ENCODE measurements at regions not wholly inside any gene's neighbourhood (a gene's known extent, or its start where the extent isn't known, plus 50 kb on each side); places are given as distances from the start of the nearest gene placed in this dataset.

DNA sequence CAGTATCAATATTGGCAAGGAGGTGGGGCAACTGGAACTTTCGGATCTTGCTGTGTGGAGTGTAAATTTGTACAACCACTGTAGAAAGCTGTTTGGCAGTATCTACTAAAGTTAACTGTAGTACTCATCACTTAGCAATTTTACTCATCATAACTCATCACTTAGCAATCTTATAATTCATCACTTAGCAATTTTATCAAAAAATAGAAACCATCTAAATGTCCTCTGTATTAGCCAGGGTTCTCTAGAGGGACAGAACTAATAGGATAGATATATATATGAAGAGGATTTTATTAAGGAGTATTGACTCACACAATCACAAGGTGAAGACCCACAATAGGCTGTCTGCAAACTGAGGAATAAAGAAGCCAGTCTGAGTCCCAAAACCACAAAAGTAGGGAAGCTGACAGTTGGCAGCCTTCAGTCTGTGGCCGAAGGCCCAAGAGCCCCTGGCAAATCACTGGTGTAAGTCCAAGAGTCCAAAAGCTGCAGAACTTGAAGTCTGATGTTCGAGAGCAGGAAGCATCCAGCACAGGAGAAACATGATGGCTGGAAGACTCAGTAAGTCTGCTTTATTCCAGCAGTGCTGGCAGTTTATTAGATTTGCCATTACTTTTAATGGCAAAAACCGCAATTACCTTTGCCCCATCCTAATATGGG is 92.9 kb upstream of the USP47 start:
- Mint-ChIP-seq H3K9me3 (no peaks in the 10 kb centered on the region), H3K27me3 (ENCODE audit: insufficient read depth) (peaks cover 30% of the 10 kb centered on the region), H3K27ac (no peak overlapping the region), H3K4me3 (no peak overlapping the region), H3K4me1 (ENCODE audit: low read depth) (no peaks in the 10 kb centered on the region), H3K36me3 (ENCODE audit: low read depth) (no peaks in the 10 kb centered on the region)
- intact Hi-C loops (cut with micrococcal nuclease) = no loop called here
- no peak for DNase-seq (ENCODE audit: low spot score)

DNA sequence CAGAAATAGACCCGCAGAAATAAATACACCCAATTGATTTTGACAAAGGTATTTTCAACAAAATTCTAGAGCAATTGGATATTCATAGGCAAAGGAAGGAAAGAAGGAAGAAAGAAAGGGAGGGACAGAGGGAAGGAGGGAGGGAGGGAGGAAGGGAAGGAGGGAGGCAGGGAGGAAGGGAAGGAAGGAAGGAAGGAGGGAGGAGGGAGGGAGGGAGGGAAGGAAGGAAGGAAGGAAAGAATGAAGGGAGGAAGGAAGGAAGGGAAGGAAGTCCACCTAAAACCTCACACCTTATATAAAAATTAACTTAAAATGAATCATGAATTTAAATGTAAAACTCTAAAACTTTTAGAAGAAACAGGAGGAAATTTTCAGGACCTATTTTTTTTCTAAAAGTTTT is 94.2 kb upstream of the USP47 start:
- intact Hi-C loops (cut with micrococcal nuclease) = no loop called here
- no peak for DNase-seq (ENCODE audit: low spot score)
- H3K36me3 Mint-ChIP-seq (ENCODE audit: low read depth) = no peaks in the 10 kb centered on the region
- no peaks in the 10 kb centered on the region for H3K4me1 Mint-ChIP-seq (ENCODE audit: low read depth)
- no peaks in the 10 kb centered on the region for H3K9me3 Mint-ChIP-seq
- H3K27ac Mint-ChIP-seq = no peak overlapping the region
- H3K27me3 Mint-ChIP-seq (ENCODE audit: insufficient read depth) = peaks cover 27% of the 10 kb centered on the region
- H3K4me3 Mint-ChIP-seq = no peak overlapping the region

DNA sequence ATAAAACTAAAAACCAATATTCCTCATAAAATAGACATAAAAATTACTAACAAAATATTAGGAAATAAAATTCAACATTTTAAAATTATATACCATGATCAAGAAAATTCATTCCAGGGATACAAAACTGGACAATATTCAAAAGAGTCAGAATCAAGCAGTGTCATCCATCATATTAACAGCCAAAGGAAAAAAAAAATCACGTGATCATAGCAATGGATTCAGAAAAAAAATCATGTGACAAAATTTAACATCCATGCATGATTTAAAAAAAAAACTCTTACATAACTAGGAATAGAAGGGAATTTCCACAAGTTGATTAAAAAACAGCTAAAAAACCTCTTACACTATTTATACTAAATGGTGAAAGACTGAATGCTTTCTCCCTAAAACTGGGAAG is 95.3 kb upstream of the USP47 start:
- H3K27me3 Mint-ChIP-seq (ENCODE audit: insufficient read depth) = peaks cover 25% of the 10 kb centered on the region
- H3K27ac Mint-ChIP-seq = no peak overlapping the region
- intact Hi-C loops (cut with micrococcal nuclease) = no loop called here
- H3K4me1 Mint-ChIP-seq (ENCODE audit: low read depth) = no peaks in the 10 kb centered on the region
- DNase-seq (ENCODE audit: low spot score) = no peak
- H3K4me3 Mint-ChIP-seq = no peak overlapping the region
- H3K9me3 Mint-ChIP-seq = no peaks in the 10 kb centered on the region
- H3K36me3 Mint-ChIP-seq (ENCODE audit: low read depth) = no peaks in the 10 kb centered on the region

DNA sequence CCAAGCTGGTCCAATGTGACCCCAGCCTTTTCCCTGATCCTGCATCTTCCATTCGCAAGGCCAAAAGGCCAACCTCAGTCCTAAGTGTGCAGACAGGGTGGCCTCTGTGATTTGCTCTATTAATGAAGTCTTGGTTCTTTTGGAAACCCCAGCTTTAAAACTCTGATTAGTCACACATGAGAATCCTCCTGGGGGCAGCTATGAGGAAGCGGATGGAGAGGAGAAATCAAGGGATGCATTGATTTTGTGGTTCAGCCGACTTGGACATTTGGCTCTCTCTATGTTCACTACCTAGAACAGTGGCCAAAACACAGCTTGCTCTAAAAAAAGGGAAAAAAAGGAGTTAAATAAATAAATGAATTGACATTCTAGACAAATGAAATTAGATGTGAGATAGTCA is 98.6 kb upstream of the USP47 start:
- intact Hi-C loops (cut with micrococcal nuclease) = no loop called here
- no peak for DNase-seq (ENCODE audit: low spot score)
- Mint-ChIP-seq H3K36me3 (ENCODE audit: low read depth) (no peaks in the 10 kb centered on the region), H3K9me3 (no peaks in the 10 kb centered on the region), H3K4me1 (ENCODE audit: low read depth) (no peaks in the 10 kb centered on the region), H3K27me3 (ENCODE audit: insufficient read depth) (peaks cover 12% of the 10 kb centered on the region), H3K27ac (no peak overlapping the region), H3K4me3 (no peak overlapping the region)

DNA sequence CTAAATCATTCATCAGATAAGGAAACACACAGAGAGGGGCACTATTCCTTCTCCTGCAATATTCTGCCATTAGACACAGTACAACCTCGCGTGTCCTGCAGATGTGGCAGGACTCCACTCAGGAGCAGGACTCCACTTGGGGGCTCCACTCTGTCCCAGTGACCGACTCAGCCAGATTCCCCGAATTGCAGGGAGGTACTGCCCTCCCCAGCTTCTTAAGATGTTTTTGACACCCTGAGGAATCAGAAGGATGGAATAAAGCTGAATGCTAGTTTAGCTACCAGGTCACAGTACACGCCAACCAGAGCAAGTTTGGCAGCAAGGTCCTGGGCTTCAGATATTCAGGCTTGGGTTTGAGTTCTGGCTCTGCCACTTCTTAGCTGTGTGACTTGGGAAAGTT is 99.3 kb upstream of the USP47 start:
- Mint-ChIP-seq H3K4me3 (no peak overlapping the region), H3K27ac (no peak overlapping the region), H3K36me3 (ENCODE audit: low read depth) (no peaks in the 10 kb centered on the region), H3K4me1 (ENCODE audit: low read depth) (no peaks in the 10 kb centered on the region), H3K9me3 (no peaks in the 10 kb centered on the region), H3K27me3 (ENCODE audit: insufficient read depth) (peaks cover 8% of the 10 kb centered on the region)
- intact Hi-C loops (cut with micrococcal nuclease) = no loop called here
- no peak for DNase-seq (ENCODE audit: low spot score)

DNA sequence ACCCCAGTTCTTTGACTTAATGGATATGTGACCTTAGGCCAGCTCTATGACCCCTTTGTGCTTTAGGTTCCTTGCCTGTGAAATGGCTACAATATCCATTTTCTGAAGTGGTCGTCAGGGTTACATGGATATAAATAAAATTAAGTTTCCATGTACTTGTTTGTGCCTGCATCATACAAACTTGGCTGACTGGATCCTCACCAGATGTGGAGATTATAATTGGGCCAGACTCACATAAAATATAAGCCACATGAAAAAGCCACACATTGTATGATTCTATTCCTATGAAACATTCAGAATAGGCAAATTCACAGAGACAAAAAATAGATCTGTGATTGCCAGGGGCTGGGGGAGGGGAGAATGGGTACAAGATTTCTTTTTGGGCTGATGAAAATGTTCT is 100.9 kb upstream of the USP47 start:
- Mint-ChIP-seq H3K4me3 (no peak overlapping the region), H3K36me3 (ENCODE audit: low read depth) (no peaks in the 10 kb centered on the region), H3K9me3 (no peaks in the 10 kb centered on the region), H3K4me1 (ENCODE audit: low read depth) (no peaks in the 10 kb centered on the region), H3K27me3 (ENCODE audit: insufficient read depth) (peaks cover 8% of the 10 kb centered on the region), H3K27ac (no peak overlapping the region)
- DNase-seq (ENCODE audit: low spot score) = no peak
- intact Hi-C loops (cut with micrococcal nuclease) = no loop called here

DNA sequence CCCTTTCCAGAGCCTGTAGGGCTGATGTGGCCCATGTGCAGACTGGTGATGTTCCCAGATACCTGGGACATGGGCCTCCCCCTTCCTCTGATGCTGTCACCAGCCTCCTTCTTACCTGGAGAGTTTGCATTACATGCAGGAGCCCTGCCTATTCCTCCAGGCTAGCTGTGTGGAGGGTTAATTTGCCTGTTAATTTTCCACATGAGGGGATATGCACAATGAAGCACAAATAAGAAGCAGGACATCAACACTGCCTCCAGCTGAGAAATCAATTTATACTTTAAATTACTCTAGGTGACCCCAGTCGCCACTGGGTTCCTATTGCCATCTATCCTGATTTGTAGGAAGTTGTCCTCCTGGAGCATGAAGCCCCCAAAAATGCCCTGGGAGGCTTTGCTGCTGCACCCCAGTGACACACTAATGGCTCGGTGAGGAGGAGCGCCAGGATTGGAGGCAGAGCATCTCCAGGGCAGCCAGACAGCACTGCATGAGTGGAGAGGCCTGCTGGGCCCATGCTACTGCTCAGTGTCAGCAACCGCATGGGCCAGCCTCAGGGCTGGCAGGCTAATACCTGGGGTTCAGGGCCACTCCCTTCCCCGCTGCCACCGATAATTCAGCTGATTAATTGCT is 101.6 kb upstream of the USP47 start:
- Mint-ChIP-seq H3K36me3 (ENCODE audit: low read depth) (no peaks in the 10 kb centered on the region), H3K27ac (no peak overlapping the region), H3K4me1 (ENCODE audit: low read depth) (no peaks in the 10 kb centered on the region), H3K27me3 (ENCODE audit: insufficient read depth) (peaks cover 5% of the 10 kb centered on the region), H3K9me3 (no peaks in the 10 kb centered on the region), H3K4me3 (no peak overlapping the region)
- intact Hi-C loops (cut with micrococcal nuclease) = no loop called here
- DNase-seq (ENCODE audit: low spot score) = no peak

DNA sequence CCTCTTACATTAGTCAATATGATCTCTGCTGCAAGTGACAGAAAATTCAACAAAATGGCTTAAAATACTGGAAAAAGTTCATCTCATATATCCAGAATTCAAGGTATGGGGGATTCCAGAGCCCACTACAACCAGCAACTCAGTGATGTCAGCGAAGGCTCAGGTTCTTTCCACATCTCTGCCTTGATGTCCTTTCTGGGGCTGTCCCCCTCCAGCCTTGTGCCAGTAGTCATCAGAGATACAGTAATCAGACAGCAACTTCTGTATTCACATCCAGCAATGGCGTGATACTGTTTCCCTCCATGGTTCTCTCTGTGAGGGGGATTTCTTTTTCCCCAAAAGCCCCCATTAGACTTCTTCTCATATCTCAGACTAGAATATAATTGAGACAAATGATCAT is 103.4 kb upstream of the USP47 start:
- H3K4me1 Mint-ChIP-seq (ENCODE audit: low read depth) = no peaks in the 10 kb centered on the region
- no peaks in the 10 kb centered on the region for H3K9me3 Mint-ChIP-seq
- H3K27me3 Mint-ChIP-seq (ENCODE audit: insufficient read depth) = peaks cover 7% of the 10 kb centered on the region
- no peak overlapping the region for H3K4me3 Mint-ChIP-seq
- DNase-seq (ENCODE audit: low spot score) = no peak
- no peaks in the 10 kb centered on the region for H3K36me3 Mint-ChIP-seq (ENCODE audit: low read depth)
- intact Hi-C loops (cut with micrococcal nuclease) = no loop called here
- no peak overlapping the region for H3K27ac Mint-ChIP-seq

DNA sequence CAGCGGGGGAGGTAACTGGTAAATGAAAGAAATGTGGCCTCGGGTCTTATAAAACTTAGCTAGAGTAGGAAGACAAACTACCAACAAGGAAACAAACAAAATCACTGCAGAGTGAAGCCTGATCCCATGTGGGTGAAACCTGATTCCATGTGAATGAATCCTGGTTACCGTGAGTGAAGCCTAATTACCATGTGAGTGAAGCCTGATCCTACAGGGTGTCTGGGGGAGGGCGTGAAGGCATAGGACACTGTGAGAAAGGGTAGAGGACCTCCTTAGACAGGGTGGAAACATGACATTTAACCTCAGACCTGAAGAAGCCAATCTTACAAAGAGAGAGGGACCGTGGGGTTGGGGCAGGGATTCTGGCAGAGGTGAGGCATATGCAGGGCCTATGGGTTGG is 106.2 kb upstream of the USP47 start:
- H3K27ac Mint-ChIP-seq = no peak overlapping the region
- H3K27me3 Mint-ChIP-seq (ENCODE audit: insufficient read depth) = peaks cover 7% of the 10 kb centered on the region
- no peak for DNase-seq (ENCODE audit: low spot score)
- H3K9me3 Mint-ChIP-seq = no peaks in the 10 kb centered on the region
- H3K36me3 Mint-ChIP-seq (ENCODE audit: low read depth) = no peaks in the 10 kb centered on the region
- H3K4me3 Mint-ChIP-seq = no peak overlapping the region
- H3K4me1 Mint-ChIP-seq (ENCODE audit: low read depth) = no peaks in the 10 kb centered on the region
- intact Hi-C loops (cut with micrococcal nuclease) = no loop called here

DNA sequence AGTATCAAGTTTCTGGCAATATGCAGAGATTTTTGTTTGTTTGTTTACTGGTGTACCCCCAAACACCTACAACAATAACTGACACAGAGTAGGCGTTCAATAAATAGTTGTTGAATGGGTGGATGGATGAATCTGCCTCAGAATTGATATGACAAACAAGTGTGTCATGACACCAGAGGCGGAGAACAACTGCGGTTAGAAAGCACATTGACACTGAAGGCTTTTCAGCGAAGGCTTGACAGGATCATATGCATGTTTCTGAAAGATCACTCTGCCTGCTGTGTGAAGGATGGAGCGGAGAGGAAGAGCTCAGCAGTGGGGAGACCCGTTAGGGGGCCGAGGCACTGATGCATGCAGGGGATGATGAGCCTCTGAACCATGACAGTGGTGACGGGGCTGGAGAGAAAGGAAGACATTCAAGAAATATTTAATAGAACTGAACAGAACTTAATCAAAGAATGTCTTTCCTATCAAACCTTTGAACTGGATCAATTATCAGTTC is 108.5 kb upstream of the USP47 start:
- Mint-ChIP-seq H3K27me3 (ENCODE audit: insufficient read depth) (peaks cover 7% of the 10 kb centered on the region), H3K36me3 (ENCODE audit: low read depth) (no peaks in the 10 kb centered on the region), H3K27ac (no peak overlapping the region), H3K9me3 (no peaks in the 10 kb centered on the region), H3K4me1 (ENCODE audit: low read depth) (no peaks in the 10 kb centered on the region), H3K4me3 (no peak overlapping the region)
- intact Hi-C loops (cut with micrococcal nuclease) = no loop called here
- no peak for DNase-seq (ENCODE audit: low spot score)

DNA sequence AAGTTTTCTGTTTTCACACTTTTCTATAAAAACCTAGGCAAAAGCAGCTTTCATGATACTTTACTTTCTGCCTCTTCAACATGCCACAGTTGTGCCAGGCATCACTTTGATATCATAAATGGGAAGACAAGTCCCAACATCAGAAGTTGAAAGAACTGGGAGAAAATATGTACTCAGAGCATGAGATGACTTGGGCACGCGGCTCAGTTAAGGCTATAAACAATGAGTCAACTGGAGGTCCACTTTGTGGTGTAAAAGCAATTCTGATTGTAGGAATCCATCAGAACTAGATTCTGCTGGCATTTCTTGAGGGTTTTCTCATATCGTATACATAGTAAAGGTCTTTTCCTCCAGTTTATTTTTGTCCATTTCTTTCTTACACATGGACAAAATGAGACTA is 109.7 kb upstream of the USP47 start:
- Mint-ChIP-seq H3K4me1 (ENCODE audit: low read depth) (no peaks in the 10 kb centered on the region), H3K9me3 (no peaks in the 10 kb centered on the region), H3K27ac (no peak overlapping the region), H3K4me3 (no peak overlapping the region), H3K27me3 (ENCODE audit: insufficient read depth) (peaks cover 7% of the 10 kb centered on the region), H3K36me3 (ENCODE audit: low read depth) (no peaks in the 10 kb centered on the region)
- intact Hi-C loops (cut with micrococcal nuclease) = no loop called here
- DNase-seq (ENCODE audit: low spot score) = no peak

DNA sequence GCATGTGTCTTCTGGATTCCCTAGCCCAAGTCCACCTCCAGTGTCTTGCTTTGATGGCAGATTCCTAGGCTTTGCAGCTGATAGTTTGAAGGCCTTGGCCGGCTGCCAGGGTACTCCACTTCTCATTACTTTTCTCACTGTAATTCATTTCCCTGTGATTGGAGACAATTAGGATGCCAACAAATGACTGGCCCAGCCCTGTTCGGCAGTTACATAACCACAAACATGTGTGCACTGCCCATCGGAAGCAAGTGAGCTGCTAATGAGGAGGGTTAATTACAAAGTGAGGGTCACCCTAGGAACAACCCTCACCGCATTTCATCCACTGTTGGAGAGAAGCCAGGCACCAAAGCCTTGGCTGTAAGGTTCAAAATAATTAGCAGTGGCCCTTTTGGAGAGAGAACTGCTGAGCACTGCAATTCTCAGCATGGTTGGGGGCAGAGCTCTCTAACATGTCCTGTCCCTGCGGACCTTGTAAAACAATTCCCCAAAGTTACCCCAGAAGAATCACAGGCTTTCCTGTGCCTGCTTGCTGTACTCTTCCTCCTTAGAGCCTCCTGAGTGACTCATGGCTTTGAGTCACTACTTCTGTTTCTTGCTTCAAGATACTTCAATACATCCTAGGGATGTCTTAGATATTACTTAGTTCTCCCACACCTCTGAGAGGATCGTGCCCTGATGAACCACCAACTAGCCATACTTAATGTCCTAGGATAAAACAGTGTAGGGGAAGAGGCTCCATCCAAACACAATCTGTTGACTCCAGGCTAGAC is 109.7 kb upstream of the GALNT18 start:
- Mint-ChIP-seq H3K36me3 (ENCODE audit: low read depth) (no peaks in the 10 kb centered on the region), H3K27ac (no peak overlapping the region), H3K4me1 (ENCODE audit: low read depth) (no peaks in the 10 kb centered on the region), H3K9me3 (no peaks in the 10 kb centered on the region), H3K27me3 (ENCODE audit: insufficient read depth) (peaks cover 7% of the 10 kb centered on the region), H3K4me3 (no peak overlapping the region)
- no peak for DNase-seq (ENCODE audit: low spot score)
- intact Hi-C loops (cut with micrococcal nuclease) = no loop called here

DNA sequence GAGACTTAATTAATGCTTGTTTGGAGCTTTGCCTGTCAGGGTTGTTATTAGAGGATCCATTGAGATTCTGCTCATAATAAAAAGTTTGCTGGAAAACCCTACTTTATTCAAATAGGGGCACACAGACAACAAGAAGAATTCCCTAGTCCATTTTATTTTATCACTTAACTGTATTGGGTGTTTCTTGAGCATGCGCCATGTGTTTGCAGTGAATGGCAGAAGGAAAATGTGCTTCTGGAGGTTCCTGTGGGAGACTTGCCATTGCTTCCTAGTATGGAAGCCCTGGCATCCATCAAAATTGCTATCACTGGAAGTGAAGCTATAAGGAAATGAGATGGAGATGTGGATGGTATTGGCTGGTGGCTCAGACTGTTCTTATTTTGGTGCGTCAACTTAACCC is 106.6 kb upstream of the GALNT18 start:
- H3K27me3 Mint-ChIP-seq (ENCODE audit: insufficient read depth) = no peaks in the 10 kb centered on the region
- H3K36me3 Mint-ChIP-seq (ENCODE audit: low read depth) = no peaks in the 10 kb centered on the region
- no peaks in the 10 kb centered on the region for H3K9me3 Mint-ChIP-seq
- H3K4me1 Mint-ChIP-seq (ENCODE audit: low read depth) = no peaks in the 10 kb centered on the region
- no peak for DNase-seq (ENCODE audit: low spot score)
- no peak overlapping the region for H3K27ac Mint-ChIP-seq
- intact Hi-C loops (cut with micrococcal nuclease) = no loop called here
- no peak overlapping the region for H3K4me3 Mint-ChIP-seq

Measured in activated T-helper 1 cell treated with anti-CD3 and anti-CD28 coated beads, Interleukin-12 subunit alpha, Interleukin-12 subunit beta, Interleukin-2, Interleukin-4 antibody, amounts not matched to agents 30 ng/mL and 10 ng/mL and 1 ng/mL, durations not matched to agents 14 hours and 24 hours and 36 hours (primary cell).